Kidney (tissue), 13 donors: ENCODE measurements at regions not wholly inside any gene's neighbourhood (a gene's known extent, or its start where the extent isn't known, plus 50 kb on each side); places are given as distances from the start of the nearest gene placed in this dataset.

Source experiments
- DNase-seq, 5 donors: peaks; one replicate each; pipeline ENCODE4 v3.0.0-alpha.2; 2013 to 2020
- FAIRE-seq: peaks from 2 replicates; lab custom pipeline; 2012; peaks lifted over from hg19 to GRCh38; lab: Jason Lieb, UNC
- H3K27ac ChIP-seq, 2 donors: one replicate each; pipeline ENCODE4 v1.7.0; 2013; ENCODE audit warnings: low read depth in 2 of 2, low read length in 2 of 2, inconsistent platforms in 1 of 2
- H3K27me3 ChIP-seq: one replicate; pipeline ENCODE4 v1.7.1; 2013; ENCODE audit warnings: low read length, inconsistent platforms; ENCODE audit not compliant: control insufficient read depth, insufficient read depth
- H3K36me3 ChIP-seq, 3 donors: one replicate each; pipeline versions ENCODE4 v1.7.0 to v1.7.1; 2013; ENCODE audit warnings: low read length in 3 of 3, control low read depth in 1 of 3, inconsistent platforms in 1 of 3; ENCODE audit not compliant: insufficient read depth in 3 of 3, control insufficient read depth in 2 of 3
- H3K4me1 ChIP-seq, 3 donors: one replicate each; pipeline versions ENCODE4 v1.7.0 to v1.7.1; 2013; ENCODE audit warnings: low read length in 3 of 3, inconsistent platforms in 1 of 3, low read depth in 1 of 3; ENCODE audit not compliant: control insufficient read depth in 2 of 3, insufficient read depth in 2 of 3
- H3K4me3 ChIP-seq, 3 donors: one replicate each; pipeline versions ENCODE4 v1.7.0 to v1.8.1; 2013; ENCODE audit warnings: low read length in 3 of 3, control low read depth in 1 of 3, inconsistent platforms in 1 of 3
- H3K9ac ChIP-seq, 3 donors: one replicate each; pipeline versions ENCODE4 v1.7.0 to v1.7.1; 2013; ENCODE audit warnings: low read length in 3 of 3, control low read depth in 1 of 3, inconsistent platforms in 1 of 3
- H3K9me3 ChIP-seq, 3 donors: one replicate each; pipeline versions ENCODE4 v1.7.0 to v1.7.1; 2013; ENCODE audit warnings: low read length in 3 of 3, control low read depth in 1 of 3, inconsistent platforms in 1 of 3; ENCODE audit not compliant: control insufficient read depth in 2 of 3, insufficient read depth in 1 of 3
- intact Hi-C: fragments of 100-400 bp; cut with DNase I; formaldehyde crosslinking; loops from one replicate; pipeline ENCODE4 v1.11.1; 2022
- TF ChIP-seq, protein P1 (sequence below): IDR thresholded peaks from 3 replicates; pipeline ENCODE4 v1.5.1; 2012; ENCODE audit warnings: mild to moderate bottlenecking, moderate library complexity, borderline replicate concordance; ENCODE audit not compliant: insufficient read depth; ENCODE audit errors: extremely low read depth
- donor health status: control.
- donor health status: control.
- donor health status: control.
- donor health status: control.
- donor health status: control.
- donor health status: DM: yes; HTN: yes; CAD: no.
- donor health status: Normal renal cell carcinoma (clear cell type).

DNA sequence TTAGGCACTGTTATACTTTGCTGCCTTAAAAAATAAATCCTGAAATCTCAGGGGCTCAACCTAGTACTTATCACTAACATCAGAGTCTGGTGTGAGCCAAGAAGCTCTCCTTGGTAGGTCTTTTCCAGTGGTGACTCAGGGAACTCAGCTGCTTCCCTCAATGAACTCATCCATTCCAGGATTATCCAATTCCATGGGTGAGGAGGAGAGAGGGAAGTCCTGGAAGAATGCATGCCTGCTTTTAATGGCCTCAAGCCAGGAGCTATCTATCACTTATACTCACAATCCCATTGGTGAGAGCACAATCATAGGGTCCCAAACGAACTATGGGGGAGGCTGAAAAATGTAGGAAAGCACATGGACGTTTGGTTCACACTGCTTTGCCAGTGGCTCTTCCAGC is 113.6 kb downstream of the POLR2M start:
- Histone ChIP-seq H3K9ac (no peak overlapping the region), H3K27ac (no peak overlapping the region), H3K36me3 (no peaks in the 10 kb centered on the region), H3K4me1 (no peaks in the 10 kb centered on the region), H3K27me3 (no peaks in the 10 kb centered on the region), H3K4me3 (no peak overlapping the region), H3K9me3 (no peaks in the 10 kb centered on the region)
- DNase-seq (peak in 1 of 5 donors; percentile 23), FAIRE-seq (no peak)
- TF ChIP-seq, protein P1, sequence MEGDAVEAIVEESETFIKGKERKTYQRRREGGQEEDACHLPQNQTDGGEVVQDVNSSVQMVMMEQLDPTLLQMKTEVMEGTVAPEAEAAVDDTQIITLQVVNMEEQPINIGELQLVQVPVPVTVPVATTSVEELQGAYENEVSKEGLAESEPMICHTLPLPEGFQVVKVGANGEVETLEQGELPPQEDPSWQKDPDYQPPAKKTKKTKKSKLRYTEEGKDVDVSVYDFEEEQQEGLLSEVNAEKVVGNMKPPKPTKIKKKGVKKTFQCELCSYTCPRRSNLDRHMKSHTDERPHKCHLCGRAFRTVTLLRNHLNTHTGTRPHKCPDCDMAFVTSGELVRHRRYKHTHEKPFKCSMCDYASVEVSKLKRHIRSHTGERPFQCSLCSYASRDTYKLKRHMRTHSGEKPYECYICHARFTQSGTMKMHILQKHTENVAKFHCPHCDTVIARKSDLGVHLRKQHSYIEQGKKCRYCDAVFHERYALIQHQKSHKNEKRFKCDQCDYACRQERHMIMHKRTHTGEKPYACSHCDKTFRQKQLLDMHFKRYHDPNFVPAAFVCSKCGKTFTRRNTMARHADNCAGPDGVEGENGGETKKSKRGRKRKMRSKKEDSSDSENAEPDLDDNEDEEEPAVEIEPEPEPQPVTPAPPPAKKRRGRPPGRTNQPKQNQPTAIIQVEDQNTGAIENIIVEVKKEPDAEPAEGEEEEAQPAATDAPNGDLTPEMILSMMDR: no peak
- intact Hi-C loops: no loop called here

DNA sequence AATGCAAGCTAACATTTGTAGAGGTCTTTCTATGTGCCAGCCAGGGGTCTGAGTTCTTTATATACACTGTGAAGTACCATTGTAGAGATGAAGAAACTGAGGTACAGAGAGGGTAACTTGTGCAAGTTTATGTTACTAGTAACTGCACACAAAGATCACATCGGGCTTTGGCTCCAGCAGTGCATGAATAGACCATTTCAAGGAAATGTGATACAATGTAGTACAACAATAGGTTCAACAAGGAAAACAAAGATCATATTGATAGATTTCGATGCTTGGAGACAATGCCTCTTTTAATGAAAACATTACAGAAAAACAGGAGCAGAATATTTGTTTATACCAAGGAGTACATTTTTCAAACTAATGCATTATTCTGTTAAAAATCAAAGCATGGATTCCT is 115.3 kb downstream of the POLR2M start:
- H3K4me3 ChIP-seq: no peak overlapping the region
- intact Hi-C loops: no loop called here
- H3K27me3 ChIP-seq: no peaks in the 10 kb centered on the region
- H3K9ac ChIP-seq: no peak overlapping the region
- FAIRE-seq (no peak), DNase-seq (no peak)
- no peaks in the 10 kb centered on the region for H3K36me3 ChIP-seq
- TF ChIP-seq, protein P1: no peak
- no peaks in the 10 kb centered on the region for H3K9me3 ChIP-seq
- no peak overlapping the region for H3K27ac ChIP-seq
- H3K4me1 ChIP-seq: no peaks in the 10 kb centered on the region

DNA sequence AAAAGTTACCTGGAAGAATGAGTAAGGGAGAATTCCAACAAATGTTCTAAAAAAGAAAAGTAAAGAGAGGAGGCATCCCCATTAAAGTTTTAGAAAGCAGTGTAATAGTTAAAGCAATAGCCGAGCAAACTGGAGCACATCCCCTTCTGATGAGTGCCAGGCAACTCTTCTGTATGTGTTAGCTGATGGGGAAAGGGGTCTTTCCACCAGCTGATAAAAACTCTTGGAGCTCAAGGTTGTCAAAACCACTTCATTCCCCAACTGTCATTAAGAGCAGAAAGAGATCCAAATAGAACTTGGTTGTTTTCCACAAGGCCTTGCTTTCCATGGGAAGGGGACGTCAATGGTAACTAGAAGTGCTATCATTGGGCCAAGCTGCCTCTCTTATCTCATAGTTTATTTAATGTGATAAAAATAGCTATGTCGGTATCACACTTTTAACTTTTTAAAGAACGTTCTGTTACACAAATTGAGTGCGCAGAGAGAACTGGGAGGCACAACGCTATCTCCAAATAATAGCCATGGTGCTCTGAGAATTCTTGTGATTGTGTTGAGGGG is 116.9 kb downstream of the POLR2M start:
- TF ChIP-seq, protein P1: no peak
- H3K36me3 ChIP-seq: no peaks in the 10 kb centered on the region
- no peak overlapping the region for H3K4me3 ChIP-seq
- DNase-seq (no peak), FAIRE-seq (no peak)
- no peaks in the 10 kb centered on the region for H3K9me3 ChIP-seq
- H3K9ac ChIP-seq: no peak overlapping the region
- no peaks in the 10 kb centered on the region for H3K4me1 ChIP-seq
- no peak overlapping the region for H3K27ac ChIP-seq
- intact Hi-C loops: no loop called here
- no peaks in the 10 kb centered on the region for H3K27me3 ChIP-seq

DNA sequence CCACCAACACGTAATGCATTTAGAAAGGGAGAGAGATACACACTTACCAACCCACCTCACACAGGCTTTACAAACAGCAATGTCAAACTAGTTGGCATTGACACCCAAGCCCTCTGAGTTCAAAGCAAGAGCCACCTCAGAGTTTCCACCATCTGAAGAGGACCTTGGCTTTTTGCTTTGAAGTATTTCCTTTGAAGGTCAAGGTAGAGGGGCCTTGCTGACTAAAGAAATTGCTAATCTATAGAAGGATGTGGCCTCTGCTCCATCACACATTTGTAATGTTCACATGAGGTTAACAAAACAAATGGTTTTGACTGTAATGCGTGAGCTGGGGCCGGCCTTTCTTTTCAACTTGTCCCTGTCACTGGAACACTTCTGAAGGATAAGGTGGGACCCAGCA is 117.7 kb downstream of the POLR2M start:
- Histone ChIP-seq H3K4me3 (no peak overlapping the region), H3K4me1 (no peaks in the 10 kb centered on the region), H3K9ac (no peak overlapping the region), H3K27ac (no peak overlapping the region), H3K36me3 (no peaks in the 10 kb centered on the region), H3K27me3 (no peaks in the 10 kb centered on the region), H3K9me3 (no peaks in the 10 kb centered on the region)
- no peak for FAIRE-seq
- TF ChIP-seq, protein P1: no peak
- intact Hi-C loops: no loop called here
- no peak for DNase-seq
